IMR-90 (cell line): ENCODE measurements at regions not wholly inside any gene's neighbourhood (a gene's known extent, or its start where the extent isn't known, plus 50 kb on each side); places are given as distances from the start of the nearest gene placed in this dataset.

Experiments used
- ATAC-seq: fragments of 200-7000 bp; cut with Tn5 transposase; 2 replicates; pipeline ENCODE4 v1.9.1; 2020; ENCODE audit warnings: low read depth, mild to moderate bottlenecking, moderate library complexity
- BruUV-seq: library from RNA; stranded (reverse); fragments of 400-500 nt; replicated peaks from 2 replicates; lab custom pipeline; 2021; lab: Mats Ljungman, UMichigan
- CTCF ChIA-PET: fragments of 300-600 bp; formaldehyde crosslinking; extraction: SDS; loops from one replicate; lab custom pipeline; 2021; ENCODE audit warnings: antibody characterized with exemption; lab: Yijun Ruan, JAX
- POLR2A ChIA-PET: fragments of 300-600 bp; sonication (Branson Sonifier 250); formaldehyde crosslinking; loops from one replicate; lab custom pipeline; 2022; ENCODE audit warnings: antibody characterized with exemption; ENCODE audit not compliant: unreplicated experiment; lab: Charles Lee
- DNase-seq: peaks from one replicate; pipeline ENCODE4 v3.0.0; 2013
- H2AFZ ChIP-seq: replicated peaks from 2 replicates; pipeline ENCODE3; 2013; ENCODE audit warnings: low read length, mild to moderate bottlenecking; ENCODE audit not compliant: poor library complexity
- H2AK5ac ChIP-seq: 2 replicates; pipeline ENCODE4 v1.6.1; 2013; ENCODE audit warnings: low read depth, low read length, inconsistent platforms
- H2AK9ac ChIP-seq: replicated peaks from 2 replicates; pipeline ENCODE3; 2013; ENCODE audit warnings: mild to moderate bottlenecking, low read depth, low read length, moderate library complexity; ENCODE audit not compliant: poor library complexity
- H2BK120ac ChIP-seq: 2 replicates; pipeline ENCODE4 v1.6.1; 2013; ENCODE audit warnings: low read depth, low read length, inconsistent platforms
- H2BK15ac ChIP-seq: 3 replicates; pipeline ENCODE4 v1.6.1; 2013; ENCODE audit warnings: low read depth, low read length, inconsistent platforms
- H2BK20ac ChIP-seq: 2 replicates; pipeline ENCODE4 v1.6.1; 2013; ENCODE audit warnings: low read depth, mild to moderate bottlenecking, inconsistent platforms, low read length, moderate library complexity
- H2BK5ac ChIP-seq: 2 replicates; pipeline ENCODE4 v1.6.1; 2013; ENCODE audit warnings: mild to moderate bottlenecking, low read depth, low read length, inconsistent platforms; ENCODE audit not compliant: poor library complexity, severe bottlenecking
- H3K14ac ChIP-seq: replicated peaks from 2 replicates; pipeline ENCODE4 v1.6.1; 2013; ENCODE audit warnings: low read depth, low read length, inconsistent platforms
- H3K18ac ChIP-seq: 2 replicates; pipeline ENCODE4 v1.6.1; 2013; ENCODE audit warnings: low read depth, low read length, control low read depth
- H3K23ac ChIP-seq: 2 replicates; pipeline ENCODE4 v1.6.1; 2013; ENCODE audit warnings: low read depth, low read length, inconsistent platforms
- H3K27ac ChIP-seq: 2 replicates; pipeline ENCODE4 v1.5.1; 2013; ENCODE audit warnings: mild to moderate bottlenecking, control low read depth, low read length; ENCODE audit not compliant: insufficient read depth
- H3K27me3 ChIP-seq: 2 replicates; pipeline ENCODE4 v1.6.1; 2013; ENCODE audit warnings: low read length; ENCODE audit not compliant: control insufficient read depth, insufficient read depth
- H3K36me3 ChIP-seq: 2 replicates; pipeline ENCODE4 v1.6.1; 2013; ENCODE audit warnings: low read length, mixed read lengths; ENCODE audit not compliant: control insufficient read depth, insufficient read depth
- H3K4ac ChIP-seq: 2 replicates; pipeline ENCODE4 v1.6.1; 2013; ENCODE audit warnings: low read depth, low read length, inconsistent platforms
- H3K4me1 ChIP-seq: 2 replicates; pipeline ENCODE4 v1.6.1; 2013; ENCODE audit warnings: low read length, mixed read lengths; ENCODE audit not compliant: control insufficient read depth, insufficient read depth
- H3K4me2 ChIP-seq: 2 replicates; pipeline ENCODE4 v1.6.1; 2013; ENCODE audit warnings: low read depth, mild to moderate bottlenecking, control low read depth, low read length, moderate library complexity
- H3K4me3 ChIP-seq: 2 replicates; pipeline ENCODE4 v1.5.1; 2013; ENCODE audit warnings: low read depth, mild to moderate bottlenecking, control low read depth, low read length, moderate library complexity; ENCODE audit not compliant: insufficient read depth
- H3K56ac ChIP-seq: 2 replicates; pipeline ENCODE4 v1.6.1; 2013; ENCODE audit warnings: low read length, inconsistent platforms; ENCODE audit not compliant: insufficient read depth; ENCODE audit errors: extremely low read depth
- H3K79me1 ChIP-seq, 2 experiments: 2 replicates each; pipeline ENCODE4 v1.6.1; 2013; ENCODE audit warnings: low read length in 2 of 2, inconsistent platforms in 1 of 2, low read depth in 1 of 2
- H3K9ac ChIP-seq: 2 replicates; pipeline ENCODE4 v1.6.1; 2013; ENCODE audit warnings: low read depth, low read length, control low read depth
- H3K9me1 ChIP-seq: 2 replicates; pipeline ENCODE4 v1.6.1; 2013; ENCODE audit warnings: low read length, inconsistent platforms; ENCODE audit not compliant: insufficient read depth
- H3K9me3 ChIP-seq: 2 replicates; pipeline ENCODE4 v1.6.1; 2013; ENCODE audit warnings: low read length; ENCODE audit not compliant: control insufficient read depth, insufficient read depth
- H4K20me1 ChIP-seq: 2 replicates; pipeline ENCODE4 v1.6.1; 2013; ENCODE audit warnings: low read length, inconsistent platforms; ENCODE audit not compliant: insufficient read depth
- H4K5ac ChIP-seq: 2 replicates; pipeline ENCODE4 v1.6.1; 2013; ENCODE audit warnings: mild to moderate bottlenecking, low read depth, low read length, control low read depth
- H4K8ac ChIP-seq, 2 experiments: 2 replicates each; pipeline ENCODE4 v1.6.1; 2013; ENCODE audit warnings: low read depth in 2 of 2, low read length in 2 of 2, control low read depth in 1 of 2, inconsistent platforms in 1 of 2
- H4K91ac ChIP-seq: 2 replicates; pipeline ENCODE4 v1.6.1; 2013; ENCODE audit warnings: low read depth, low read length, inconsistent platforms; ENCODE audit not compliant: insufficient read depth
- CEBPB ChIP-seq: IDR thresholded peaks from 2 replicates; pipeline ENCODE4 v1.6.1; 2012; ENCODE audit warnings: low read depth, low read length, improper control_type of control experiment
- SMC3 ChIP-seq: fragments of 150-350 bp; IDR thresholded peaks from 2 replicates; pipeline ENCODE4 v1.6.1; 2016; ENCODE audit warnings: low read depth, mild to moderate bottlenecking, antibody characterized with exemption, low read length, moderate library complexity
- WGBS, 2 experiments: methylation state at CpG; one replicate each; pipeline versions ENCODE4 v1.1.5 to v1.1.7; 2013; ENCODE audit warnings: missing lambda C conversion rate in 2 of 2; ENCODE audit not compliant: insufficient read length in 1 of 2; ENCODE audit errors: extremely low coverage in 2 of 2; 5-methylcytosine and 5-hydroxymethylcytosine counted together
- dilution Hi-C: fragments of 300-500 bp; cut with HindIII; formaldehyde crosslinking; loops from one replicate; pipeline ENCODE4 v1.14.3; 2018; ENCODE audit warnings: low sequenced_read_pairs; ENCODE audit not compliant: unreplicated experiment
- in situ Hi-C: fragments of 300-500 bp; cut with MboI; formaldehyde crosslinking; loops from 3 replicates; pipeline ENCODE4 v1.14.3; 2019; ENCODE audit warnings: low sequenced_read_pairs, inconsistent platforms, mixed read lengths
- intact Hi-C: fragments of 100-400 bp; cut with micrococcal nuclease; formaldehyde crosslinking; loops from 2 replicates; pipeline ENCODE4 v1.10.0; 2022

DNA sequence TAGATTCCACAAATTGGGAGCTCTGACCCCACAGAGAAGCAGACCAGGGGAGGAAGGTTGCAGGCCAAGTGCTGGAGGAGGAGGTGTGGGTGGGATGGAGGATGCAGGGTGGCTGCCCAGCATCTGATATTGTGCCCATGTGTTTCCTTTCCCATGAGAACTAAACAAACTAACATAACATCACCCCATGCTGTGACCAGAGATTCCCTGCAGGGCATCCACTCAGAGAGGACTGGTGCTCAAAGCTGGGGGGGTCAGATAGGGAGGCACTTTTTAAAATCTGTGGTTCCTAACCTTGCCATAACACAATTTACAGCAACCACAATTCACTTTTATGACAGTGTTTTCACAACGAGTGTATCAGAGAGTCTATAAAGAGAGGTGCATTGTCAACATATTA is 1277.6 kb downstream of the AACS start:
- Histone ChIP-seq H2BK5ac (no peak overlapping the region), H2AK9ac (no peak overlapping the region), H3K9me1 (no peaks in the 10 kb centered on the region), H3K56ac (no peak overlapping the region), H2BK15ac (no peak overlapping the region), H4K5ac (no peak overlapping the region), H3K36me3 (no peaks in the 10 kb centered on the region), H3K9me3 (peaks cover 12% of the 10 kb centered on the region), H3K4ac (no peak overlapping the region), H4K91ac (no peak overlapping the region), H3K79me1 (no peaks in the 10 kb centered on the region), H3K14ac (no peak overlapping the region), H3K9ac (no peak overlapping the region), H2AFZ (no peak overlapping the region), H2BK120ac (no peak overlapping the region), H3K23ac (no peak overlapping the region), H3K4me3 (no peak overlapping the region), H2BK20ac (no peak overlapping the region), H3K4me2 (no peak overlapping the region), H3K27ac (no peak overlapping the region), H3K18ac (no peak overlapping the region), H4K20me1 (no peaks in the 10 kb centered on the region), H2AK5ac (no peak overlapping the region), H4K8ac (no peak overlapping the region), H3K4me1 (no peaks in the 10 kb centered on the region), H3K27me3 (no peaks in the 10 kb centered on the region)
- BruUV-seq = no TSS peak
- intact Hi-C loops (no loop called here), dilution Hi-C loops (no loop called here), in situ Hi-C loops (no loop called here)
- ChIA-PET CTCF (no interaction called here), POLR2A (no interaction called here)
- ATAC-seq (no peak), DNase-seq (no peak)
- WGBS, 2 experiments = no CpG with 5 or more reads among the region's 1 CpG
- TF ChIP-seq SMC3 (no peak), CEBPB (no peak)
